ENCODE measurements at regions not wholly inside any gene's neighbourhood (a gene's known extent, or its start where the extent isn't known, plus 50 kb on each side); places are given as distances from the start of the nearest gene placed in this dataset.

- Histone ChIP-seq H3K27ac (no peak overlapping the region), H3K4me1 (no peaks in the 10 kb centered on the region), H3K9me3 (no peaks in the 10 kb centered on the region), H3K4me3 (no peak overlapping the region), H3K4me2 (no peak overlapping the region)
- DNase-seq (ENCODE audit: low read depth in 1 of 2, low spot score in 1 of 2) (no peak), ATAC-seq (no peak), FAIRE-seq (no peak)
- ChIA-PET CTCF (no interaction called here), POLR2A (no interaction called here)
- no peak for TF ChIP-seq ELK1 (IDR thresholded peaks at IDR 0.05; ENCODE audit: low read depth, low read length)
- TF ChIP-seq ZC3H11A (IDR thresholded peaks at IDR 0.05) = no peak
- no peak for TF ChIP-seq ATOH8 (CRISPR knock-in tag; IDR thresholded peaks at IDR 0.05; ENCODE audit: low read depth)
- TF ChIP-seq CTCF (IDR thresholded peaks at IDR 0.05) = no peak
- TF ChIP-seq ZSCAN20 (CRISPR knock-in tag; IDR thresholded peaks at IDR 0.05) = no peak
These were observed 468.4 kb upstream of the MDFIC2 start for GRCh38 chr3:70780790-70781189.

- no peak for FAIRE-seq
- no peak overlapping the region for H3K4me3 ChIP-seq
- H3K27ac ChIP-seq = no peak overlapping the region
- DNase-seq (ENCODE audit: low read depth in 1 of 2, low spot score in 1 of 2) = no peak
- no peaks in the 10 kb centered on the region for H3K4me1 ChIP-seq
- ChIA-PET POLR2A (no interaction called here), CTCF (interaction anchor here (0.7 kb wide), 1 partner anchor 716 kb away, joined by 3 read pairs; no protein-coding TSS in a partner anchor)
- 75% methylated on average over 4 of the region's 4 CpGs for WGBS (ENCODE audit: missing lambda C conversion rate)
- ATAC-seq = no peak
- TF ChIP-seq RFX5 (IDR thresholded peaks at IDR 0.05) (no peak), CHD4 (IDR thresholded peaks at IDR 0.05; ENCODE audit: borderline replicate concordance) (no peak), MAX (IDR thresholded peaks at IDR 0.05) (no peak), HEYL (CRISPR knock-in tag; IDR thresholded peaks at IDR 0.05) (no peak)
- no peak overlapping the region for H3K4me2 ChIP-seq
- H3K9me3 ChIP-seq = no peaks in the 10 kb centered on the region
These were observed 466.9 kb upstream of the MDFIC2 start for GRCh38 chr3:70779296-70779695.

GRCh38 chr3:70776081-70776480 is 463.6 kb upstream of the MDFIC2 start:
- no peaks in the 10 kb centered on the region for H3K9me3 ChIP-seq
- CTCF ChIA-PET = no interaction called here
- no peak overlapping the region for H3K4me2 ChIP-seq
- no peak for ATAC-seq
- no peak overlapping the region for H3K4me3 ChIP-seq
- WGBS (ENCODE audit: missing lambda C conversion rate) = 15% methylated on average over 2 of the region's 2 CpGs
- POLR2A ChIA-PET = no interaction called here
- H3K27ac ChIP-seq = no peak overlapping the region
- FAIRE-seq = no peak
- DNase-seq (ENCODE audit: low read depth in 1 of 2, low spot score in 1 of 2) = no peak
- TF ChIP-seq RCOR1 (IDR thresholded peaks at IDR 0.05; ENCODE audit: low read depth, low read length) = no peak
- TF ChIP-seq ZSCAN20 (CRISPR knock-in tag; IDR thresholded peaks at IDR 0.05) = no peak
- no peak for TF ChIP-seq EP300 (IDR thresholded peaks at IDR 0.05)
- TF ChIP-seq SREBF2 (IDR thresholded peaks at IDR 0.05) = no peak
- TF ChIP-seq HOXB5 (CRISPR knock-in tag; IDR thresholded peaks at IDR 0.05) = no peak
- no peaks in the 10 kb centered on the region for H3K4me1 ChIP-seq

- Histone ChIP-seq H3K4me1 (no peaks in the 10 kb centered on the region), H3K9me3 (no peaks in the 10 kb centered on the region), H3K4me3 (no peak overlapping the region), H3K4me2 (no peak overlapping the region), H3K27ac (no peak overlapping the region)
- CTCF ChIA-PET = no interaction called here
- DNase-seq (ENCODE audit: low read depth in 1 of 2, low spot score in 1 of 2) = no peak
- no peak for ATAC-seq
- POLR2A ChIA-PET = no interaction called here
- TF ChIP-seq KDM1A (IDR thresholded peaks at IDR 0.05; ENCODE audit: low read depth) (no peak), TFCP2L1 (CRISPR knock-in tag; IDR thresholded peaks at IDR 0.05) (no peak), MAFK (IDR thresholded peaks at IDR 0.05; ENCODE audit: partially characterized antibody) (peak; percentile 66)
- WGBS (ENCODE audit: missing lambda C conversion rate) = 39% methylated on average over 4 of the region's 4 CpGs
- no peak for FAIRE-seq
These were observed 462.8 kb upstream of the MDFIC2 start for GRCh38 chr3:70775257-70775656.

Measured in A549 (cell line).